Nucleus accumbens (tissue), 56 donors: ENCODE measurements at regions not wholly inside any gene's neighbourhood (a gene's known extent, or its start where the extent isn't known, plus 50 kb on each side); places are given as distances from the start of the nearest gene placed in this dataset.

Experiments used
- DNase-seq, 56 donors: peaks; one replicate each; lab custom pipeline; 2025; lab: John Stamatoyannopoulos, UW

DNA sequence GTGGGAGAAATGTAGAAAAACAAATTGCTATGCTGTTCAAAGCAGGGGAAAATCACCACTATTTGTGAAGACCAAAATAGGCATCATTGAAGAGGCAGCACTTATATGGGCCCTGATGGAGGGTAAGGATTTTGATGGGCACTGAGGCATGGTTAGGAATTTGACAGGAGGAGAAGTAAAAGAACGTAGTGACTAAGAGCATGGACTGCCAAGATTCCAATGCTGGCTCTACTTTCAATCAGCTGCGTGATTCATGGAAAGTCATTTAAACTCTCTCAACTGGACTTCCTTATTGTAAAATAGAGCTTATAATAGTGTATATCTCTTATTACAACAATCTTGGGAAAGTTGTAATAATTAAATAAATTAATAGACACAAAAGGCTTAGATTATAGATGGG, 267.7 kb upstream of the G2E3 start:
- DNase-seq: no peak

DNA sequence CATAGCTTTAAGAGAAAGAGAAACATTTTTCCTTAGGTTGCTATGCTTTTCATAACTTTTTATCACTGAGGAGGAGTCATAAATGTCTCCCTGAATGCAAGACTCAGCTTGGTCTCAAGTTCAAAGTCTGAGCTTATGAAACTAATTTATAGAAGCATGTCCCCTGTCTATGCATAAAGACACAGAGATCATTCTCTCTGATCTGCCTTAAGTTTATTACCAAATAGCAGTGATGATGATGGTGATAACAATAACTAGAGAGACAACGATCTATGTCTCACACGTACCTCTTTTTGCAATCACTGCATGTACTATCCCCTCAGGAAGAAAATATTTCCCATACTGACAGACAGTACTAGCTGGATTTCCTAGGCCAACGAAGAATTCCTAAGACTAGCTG, 266.4 kb upstream of the G2E3 start:
- DNase-seq: no peak

- no peak for DNase-seq
These were observed 263.0 kb upstream of the G2E3 start for GRCh38 chr14:30295980-30296379.

DNA sequence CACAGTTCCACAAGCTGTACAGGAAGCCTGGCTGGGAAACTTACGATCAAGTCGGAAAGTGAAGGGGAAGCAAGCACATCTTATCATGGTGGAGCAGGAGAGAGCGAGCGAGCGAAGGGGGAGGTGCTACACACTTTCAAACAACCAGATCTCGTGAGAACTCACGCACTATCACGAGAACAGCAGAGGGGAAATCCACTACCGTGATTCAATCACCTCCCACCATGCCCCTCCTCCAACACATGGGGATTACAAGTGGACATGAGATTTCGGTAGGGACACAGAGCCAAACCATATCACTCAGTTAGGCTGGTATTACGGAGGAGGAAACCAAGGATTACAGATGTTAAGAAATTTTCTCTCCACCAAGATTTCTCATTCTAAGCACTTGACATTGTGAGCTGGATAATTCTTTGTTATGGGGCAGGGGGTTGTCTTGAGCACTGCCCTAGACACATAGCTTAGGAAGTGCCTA, 262.0 kb upstream of the G2E3 start:
- no peak for DNase-seq

- no peak for DNase-seq
These were observed 260.8 kb upstream of the G2E3 start for GRCh38 chr14:30297876-30298795.

DNA sequence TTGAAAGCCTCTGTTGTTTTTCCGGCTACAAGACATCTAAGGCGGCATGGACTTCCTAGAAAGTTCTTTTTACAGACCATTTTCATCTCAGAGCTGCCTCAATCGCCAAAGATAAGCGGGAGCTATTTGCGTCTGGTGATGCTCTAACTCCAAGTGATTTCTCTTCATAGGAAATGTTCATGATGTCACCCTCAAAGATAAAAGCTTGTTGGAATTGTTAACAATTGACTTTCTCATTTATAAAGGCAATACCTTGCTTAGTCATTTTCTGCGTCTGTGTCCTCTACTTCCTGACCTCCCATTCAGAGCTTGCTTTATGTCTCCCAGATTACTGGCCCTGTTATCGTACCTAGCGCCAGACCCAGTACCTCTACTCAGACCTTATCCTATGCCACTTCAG, 259.0 kb upstream of the G2E3 start:
- DNase-seq: no peak

- no peak for DNase-seq
These were observed 255.6 kb upstream of the G2E3 start for GRCh38 chr14:30303350-30303749.

DNA sequence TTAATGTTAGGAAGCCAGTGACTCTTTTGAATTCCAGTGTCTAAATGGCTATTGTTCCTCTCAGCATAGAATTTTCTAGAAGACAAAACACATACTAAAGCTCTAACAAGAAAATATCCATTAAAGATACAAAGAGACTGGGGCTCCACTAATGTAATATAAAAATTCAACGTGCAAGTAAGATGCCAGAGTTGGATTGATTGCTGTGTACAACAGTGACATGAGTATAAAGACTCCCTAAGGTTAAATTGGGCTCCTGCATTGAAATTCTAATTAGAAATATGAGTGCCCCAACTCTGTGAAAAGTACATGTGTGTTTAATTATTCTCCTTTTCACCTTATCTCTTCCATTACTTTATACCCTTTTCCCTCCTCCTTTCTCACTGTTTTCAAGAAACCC, 253.6 kb upstream of the G2E3 start:
- DNase-seq: no peak

GRCh38 chr14:30309405-30309804, 249.6 kb upstream of the G2E3 start:
- no peak for DNase-seq

- DNase-seq: no peak
These were observed 246.7 kb upstream of the G2E3 start for GRCh38 chr14:30312214-30312613.

DNA sequence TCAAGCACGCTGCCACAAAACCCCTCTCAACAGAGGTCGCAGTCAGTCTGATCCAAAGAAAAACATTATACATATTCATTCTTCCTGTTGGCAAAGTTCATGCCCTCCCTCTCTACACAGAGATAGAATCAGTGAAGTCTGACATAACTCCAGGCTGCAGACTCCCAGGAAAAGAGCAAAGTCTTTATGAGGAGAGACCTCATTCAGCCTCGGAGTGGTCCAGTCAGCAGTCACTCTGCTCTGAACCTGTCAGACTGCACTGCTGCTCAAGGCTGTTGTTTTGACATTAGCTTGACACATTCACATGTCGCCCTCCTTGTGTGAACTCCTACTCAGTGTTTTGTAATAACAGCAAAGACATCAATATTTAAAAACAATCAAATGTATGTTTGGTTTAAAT, 241.2 kb upstream of the G2E3 start:
- DNase-seq: no peak

DNA sequence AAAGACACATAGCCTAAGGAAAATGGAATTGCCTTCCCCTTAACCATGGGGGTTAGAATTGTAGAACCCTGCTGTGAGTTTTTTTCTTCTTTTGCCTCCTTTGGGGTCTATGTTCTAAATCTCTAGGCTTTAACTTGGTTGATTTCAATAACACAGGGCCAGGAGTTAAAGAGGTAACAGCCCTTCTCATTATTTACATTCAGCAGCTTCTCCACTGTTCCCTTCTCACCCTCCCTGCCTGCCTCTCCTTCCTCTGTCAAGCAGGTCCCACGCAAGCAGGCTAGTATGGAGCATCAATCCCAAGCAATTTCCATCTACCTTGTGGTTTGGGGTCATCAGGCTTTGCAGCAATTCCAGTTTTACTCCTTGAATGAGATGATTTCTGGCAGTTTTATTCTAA, 236.1 kb upstream of the G2E3 start:
- DNase-seq: no peak

- no peak for DNase-seq
These were observed 228.9 kb upstream of the G2E3 start for GRCh38 chr14:30330033-30330432.

- no peak for DNase-seq
These were observed 228.5 kb upstream of the G2E3 start for GRCh38 chr14:30330445-30330844.

DNA sequence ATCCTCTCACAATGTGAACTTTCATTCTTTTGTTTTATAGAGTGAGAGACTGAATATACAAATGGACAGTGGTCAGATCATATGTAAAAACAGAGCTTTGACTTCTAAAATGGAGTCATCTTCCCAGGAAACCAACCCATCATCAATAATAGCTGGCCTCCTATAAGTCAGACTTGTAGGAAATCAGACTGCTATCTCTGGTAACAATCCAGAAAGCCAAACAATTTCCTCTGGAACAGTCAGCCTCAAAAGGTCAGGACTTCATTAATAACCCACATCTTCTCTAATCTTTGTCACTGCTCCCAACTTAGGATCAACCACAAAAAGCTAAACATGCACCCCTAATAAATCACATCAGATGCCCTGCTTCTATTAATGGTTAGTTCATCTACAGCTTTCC, 227.9 kb upstream of the G2E3 start:
- no peak for DNase-seq

DNA sequence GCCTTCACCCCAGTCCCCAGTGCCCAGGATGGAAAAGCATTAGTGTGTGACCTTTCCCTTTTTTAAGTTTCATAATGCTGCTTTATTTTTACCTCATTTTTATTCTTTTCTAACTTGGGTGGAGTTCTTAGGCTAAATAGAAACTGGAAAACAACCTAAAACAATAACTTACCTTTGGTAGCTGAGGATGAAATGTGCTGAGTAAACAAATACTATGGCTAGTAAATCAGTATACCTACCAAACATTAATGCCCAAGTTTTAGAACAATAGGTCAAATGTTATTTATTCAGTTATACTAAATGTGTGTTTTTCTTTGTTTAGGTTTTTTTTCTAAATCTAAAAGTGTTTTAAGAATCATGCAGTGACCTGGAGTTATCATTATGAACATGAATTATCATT, 226.6 kb upstream of the G2E3 start:
- no peak for DNase-seq

DNA sequence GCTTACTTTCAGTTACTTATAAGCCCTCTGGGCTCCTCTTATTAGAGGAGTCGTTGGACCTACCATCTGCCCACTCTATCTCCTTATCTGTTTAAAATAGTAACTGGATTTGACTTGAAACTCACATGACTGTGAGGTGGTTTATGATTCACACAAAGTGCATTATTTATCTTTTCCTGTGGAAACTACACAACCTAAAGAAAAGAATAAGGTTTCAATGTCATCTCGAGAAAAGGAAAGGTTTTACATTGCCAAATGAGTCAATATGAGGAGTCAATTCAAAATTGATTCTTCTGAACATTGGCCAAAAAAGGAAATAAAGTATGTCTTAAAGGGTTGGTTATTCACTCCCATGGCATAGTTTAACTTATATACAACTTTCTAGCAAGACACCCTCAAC, 225.0 kb upstream of the G2E3 start:
- DNase-seq: no peak

DNA sequence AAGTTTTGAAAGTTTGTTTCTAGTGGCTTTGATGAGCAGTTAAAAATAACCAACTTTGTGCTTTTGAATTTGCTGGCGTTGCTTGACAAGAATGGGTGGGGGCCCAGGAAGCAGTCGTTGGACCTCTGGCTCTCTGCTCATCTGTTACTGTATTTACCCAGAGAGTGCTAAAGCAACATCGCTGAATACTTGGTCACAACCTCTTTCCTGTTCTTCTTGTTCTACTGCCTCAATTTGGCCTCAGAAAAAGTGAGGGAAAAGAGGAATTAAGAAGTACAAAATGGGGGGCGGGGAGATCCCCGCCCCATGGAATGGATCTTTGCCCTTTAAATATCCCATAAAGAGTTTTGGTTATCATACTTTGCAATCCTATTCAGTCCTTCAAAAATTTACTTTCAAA, 221.5 kb upstream of the G2E3 start:
- no peak for DNase-seq

DNA sequence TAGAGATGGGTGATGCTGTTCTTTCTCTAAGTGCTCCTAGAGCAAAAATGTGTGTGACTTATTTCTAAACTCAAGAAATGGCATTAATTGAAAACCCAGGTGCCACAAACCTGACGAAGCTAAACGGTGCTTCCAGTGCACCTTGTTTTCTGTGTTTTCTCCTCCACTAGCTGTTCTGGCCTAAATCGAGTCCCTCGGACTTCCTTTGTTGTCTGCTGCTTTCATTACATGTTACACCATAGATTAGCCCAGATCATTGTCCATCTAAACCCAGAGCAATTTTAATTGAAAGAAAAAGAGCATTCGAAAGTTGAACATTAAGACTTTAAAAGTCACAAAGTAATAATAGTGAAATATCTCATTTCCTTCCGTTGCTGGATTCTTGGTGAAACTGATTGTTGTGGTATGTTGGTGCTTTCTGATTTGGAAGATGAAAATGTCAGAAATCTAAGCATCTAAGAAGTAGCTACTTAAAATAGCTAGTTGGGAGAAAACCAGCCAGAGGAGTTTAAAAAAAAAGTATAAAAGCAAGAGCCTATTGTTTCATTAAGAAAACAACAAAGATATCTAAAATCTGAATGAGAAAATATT, 219.6 kb upstream of the G2E3 start:
- DNase-seq: no peak

GRCh38 chr14:30340495-30340894, 218.5 kb upstream of the G2E3 start:
- DNase-seq: no peak

DNA sequence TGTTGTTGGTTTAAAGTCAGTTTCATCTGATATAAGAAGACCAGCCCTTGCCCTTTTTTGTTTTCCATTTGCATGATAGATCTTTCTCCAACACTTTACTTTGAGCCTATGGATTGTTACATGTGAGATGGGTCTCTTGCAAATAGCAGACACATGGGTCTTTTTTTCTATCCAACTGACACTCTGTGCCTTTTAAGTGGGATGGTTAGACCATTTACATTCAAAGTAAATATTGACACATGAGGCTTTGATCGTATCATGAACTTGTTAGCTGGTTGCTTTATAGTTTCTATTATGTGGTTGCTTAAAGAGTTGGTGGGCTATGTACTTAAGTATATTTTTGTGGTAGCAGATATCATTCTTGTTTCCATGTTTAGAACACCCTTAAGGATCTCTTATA, 213.4 kb upstream of the G2E3 start:
- DNase-seq: no peak

DNA sequence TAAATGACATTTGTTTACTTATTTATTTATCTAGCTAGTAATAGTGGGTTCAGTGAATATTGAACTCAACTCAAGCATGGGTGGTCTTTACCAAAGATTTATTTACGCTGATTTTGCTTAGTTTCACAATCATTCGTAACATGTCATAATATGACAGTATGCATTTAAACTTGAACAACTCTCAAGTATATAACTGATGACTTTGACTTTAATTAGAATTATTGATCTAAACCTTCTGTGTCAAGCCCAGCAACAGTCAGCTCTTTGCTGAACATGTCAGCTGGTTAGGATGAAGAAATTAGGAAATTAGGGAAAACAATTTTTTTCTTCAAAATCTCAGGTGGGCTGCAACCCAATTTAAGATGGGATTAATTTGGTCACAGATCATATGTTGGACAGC, 210.5 kb upstream of the G2E3 start:
- DNase-seq: no peak
